ENCODE measurements at regions not wholly inside any gene's neighbourhood (a gene's known extent, or its start where the extent isn't known, plus 50 kb on each side); places are given as distances from the start of the nearest gene placed in this dataset.

DNA sequence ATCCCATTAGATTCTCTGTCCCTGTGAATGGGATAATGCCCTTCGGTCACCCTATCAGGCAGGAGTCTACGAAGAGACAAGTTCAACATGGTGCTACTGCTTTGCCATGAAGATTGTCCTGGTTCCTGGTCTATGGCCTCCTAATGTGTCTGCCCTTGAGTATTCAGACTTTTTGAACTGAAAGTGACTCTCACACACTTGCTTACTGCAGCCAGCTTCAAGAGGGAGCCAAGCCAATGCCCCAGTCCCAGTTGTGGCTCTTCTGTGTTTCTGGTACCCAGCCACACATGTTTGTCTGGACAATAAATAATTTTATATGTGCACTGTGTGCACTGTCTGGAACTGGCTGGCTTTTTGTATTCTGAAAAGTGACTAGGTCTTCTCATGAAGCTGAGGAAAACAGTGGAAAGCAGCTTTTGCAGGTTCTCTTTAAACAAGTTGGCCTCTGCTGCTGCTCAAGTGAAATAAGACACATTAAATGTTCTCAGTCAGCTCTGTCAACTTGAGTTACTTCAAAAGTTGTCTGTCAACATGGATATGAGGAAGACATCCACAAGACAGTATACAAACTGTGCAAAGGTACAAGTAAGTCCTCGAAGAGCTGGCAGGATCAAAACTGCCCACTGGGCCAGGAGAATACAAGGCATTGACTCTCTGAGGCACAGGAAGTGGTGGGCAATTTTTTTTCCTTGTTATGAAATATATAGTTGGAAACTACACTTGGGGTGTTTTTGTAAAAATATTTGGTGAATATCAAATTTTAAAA, 60.0 kb downstream of the ZNF608 start:
- no CpG with 5 or more reads among the region's 3 CpGs for WGBS (ENCODE audit: extremely low coverage, insufficient read length, low lambda C conversion rate)

More for the DNA sequence above, 60.0 kb downstream of the ZNF608 start:
- Histone ChIP-seq H2AK5ac (ENCODE audit: insufficient read length, low read length) (no peak overlapping the region), H3K27ac (ENCODE audit: insufficient read length, low read depth, low read length) (no peak overlapping the region), H3K27me3 (ENCODE audit: insufficient read depth, low read length) (no peaks in the 10 kb centered on the region), H2BK120ac (ENCODE audit: low read depth, low read length, poor library complexity, severe bottlenecking) (no peak overlapping the region), H3K79me1 (ENCODE audit: insufficient read depth, low read depth, low read length, poor library complexity, severe bottlenecking) (peaks cover 7% of the 10 kb centered on the region), H3K23me2 (ENCODE audit: insufficient read length, low read depth, low read length, poor library complexity, severe bottlenecking) (no peaks in the 10 kb centered on the region), H2BK20ac (ENCODE audit: low read depth, low read length, poor library complexity, severe bottlenecking) (no peak overlapping the region), H4K5ac (ENCODE audit: insufficient read length, low read depth, low read length) (no peak overlapping the region), H3K4me2 (ENCODE audit: insufficient read depth, insufficient read length, low read length) (no peak overlapping the region), H3K18ac (ENCODE audit: insufficient read length, low read depth, low read length) (no peak overlapping the region), H3K14ac (ENCODE audit: insufficient read depth, low read length) (no peak overlapping the region), H3K9me3 (ENCODE audit: control insufficient read depth, low read depth, low read length) (no peaks in the 10 kb centered on the region), H4K20me1 (ENCODE audit: control insufficient read depth, insufficient read depth, insufficient read length) (no peaks in the 10 kb centered on the region), H3T11ph (ENCODE audit: low read length) (no peak overlapping the region), H2AFZ (ENCODE audit: low read length) (no peak overlapping the region), H2BK5ac (ENCODE audit: insufficient read length, low read length) (no peak overlapping the region), H3K4ac (ENCODE audit: low read depth, low read length) (no peak overlapping the region), H4K8ac (replicated peaks; ENCODE audit: insufficient read length, low read depth, low read length) (no peak overlapping the region), H3K79me2 (ENCODE audit: insufficient read depth, low read length) (peaks cover 17% of the 10 kb centered on the region; the same call in 1 of the 2 replicates), H3K56ac (ENCODE audit: insufficient read length, low read depth, low read length) (no peak overlapping the region), H3K4me1 (ENCODE audit: insufficient read depth, low read length) (peaks cover 3% of the 10 kb centered on the region; the same call in 1 of the 2 replicates), H4K91ac (ENCODE audit: insufficient read length, low read depth, low read length) (no peak overlapping the region), H2BK12ac (ENCODE audit: insufficient read length, low read depth, low read length) (no peak overlapping the region), H2BK15ac (ENCODE audit: low read depth, low read length) (no peak overlapping the region), H3K23ac (ENCODE audit: insufficient read length, low read depth, low read length) (no peak overlapping the region), H3K9ac (ENCODE audit: extremely low read depth, insufficient read length, low read length) (no peak overlapping the region)
- TF ChIP-seq, protein P1, sequence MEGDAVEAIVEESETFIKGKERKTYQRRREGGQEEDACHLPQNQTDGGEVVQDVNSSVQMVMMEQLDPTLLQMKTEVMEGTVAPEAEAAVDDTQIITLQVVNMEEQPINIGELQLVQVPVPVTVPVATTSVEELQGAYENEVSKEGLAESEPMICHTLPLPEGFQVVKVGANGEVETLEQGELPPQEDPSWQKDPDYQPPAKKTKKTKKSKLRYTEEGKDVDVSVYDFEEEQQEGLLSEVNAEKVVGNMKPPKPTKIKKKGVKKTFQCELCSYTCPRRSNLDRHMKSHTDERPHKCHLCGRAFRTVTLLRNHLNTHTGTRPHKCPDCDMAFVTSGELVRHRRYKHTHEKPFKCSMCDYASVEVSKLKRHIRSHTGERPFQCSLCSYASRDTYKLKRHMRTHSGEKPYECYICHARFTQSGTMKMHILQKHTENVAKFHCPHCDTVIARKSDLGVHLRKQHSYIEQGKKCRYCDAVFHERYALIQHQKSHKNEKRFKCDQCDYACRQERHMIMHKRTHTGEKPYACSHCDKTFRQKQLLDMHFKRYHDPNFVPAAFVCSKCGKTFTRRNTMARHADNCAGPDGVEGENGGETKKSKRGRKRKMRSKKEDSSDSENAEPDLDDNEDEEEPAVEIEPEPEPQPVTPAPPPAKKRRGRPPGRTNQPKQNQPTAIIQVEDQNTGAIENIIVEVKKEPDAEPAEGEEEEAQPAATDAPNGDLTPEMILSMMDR (conservative IDR thresholded peaks at IDR 0.05) = no peak
- H3K4me1 Mint-ChIP-seq = peaks cover 32 to 37% of the 10 kb centered on the region in 2 experiments
- no peaks in the 10 kb centered on the region for H3K27me3 Mint-ChIP-seq (ENCODE audit: low read depth)
- H3K27ac Mint-ChIP-seq = peak overlapping the region; percentile 6 to 45 (median 36); a peak in 3 of 7 replicates
- no peak for DNase-seq
- peaks cover 5 to 31% (median 28%) of the 10 kb centered on the region in 3 experiments for H3K36me3 Mint-ChIP-seq (ENCODE audit: insufficient read depth in 1 of 3, low read depth in 3 of 3)
- no peaks in the 10 kb centered on the region for H3K9me3 Mint-ChIP-seq
- H3K4me3 Mint-ChIP-seq = no peak overlapping the region
